Transverse colon (tissue), 3 donors: ENCODE measurements at regions not wholly inside any gene's neighbourhood (a gene's known extent, or its start where the extent isn't known, plus 50 kb on each side); places are given as distances from the start of the nearest gene placed in this dataset.

Experiments used
- CTCF ChIP-seq, 5 experiments: fragments of 200-600 bp in 3 of 5; fragments of 450-650 bp in 2 of 5; sonication (generic) in 3 of 5; IDR thresholded peaks; 1 replicate in 2 of 5; 2 replicates in 3 of 5; pipeline ENCODE4 v1.5.1; 2016 to 2017; ENCODE audit warnings: antibody characterized with exemption in 5 of 5, inconsistent platforms in 3 of 5, mild to moderate bottlenecking in 2 of 5, moderate library complexity in 1 of 5
- EP300 ChIP-seq: sonication (generic); formaldehyde crosslinking; IDR thresholded peaks from one replicate; pipeline ENCODE4 v1.6.1; 2017; ENCODE audit warnings: antibody characterized with exemption, low read depth
- POLR2A ChIP-seq: fragments of 450-650 bp; IDR thresholded peaks from one replicate; pipeline ENCODE4 v1.6.1; 2016; ENCODE audit warnings: antibody characterized with exemption, mild to moderate bottlenecking, moderate library complexity

- TF ChIP-seq CTCF (IDR thresholded peaks at IDR 0.05) (no peak), POLR2A (no peak), EP300 (no peak)
Observed at GRCh38 chr7:54968018-54968417, 50.8 kb upstream of the EGFR start.
